Neutrophil (primary cell): ENCODE measurements at regions not wholly inside any gene's neighbourhood (a gene's known extent, or its start where the extent isn't known, plus 50 kb on each side); places are given as distances from the start of the nearest gene placed in this dataset.

Experiments used
- H3K27ac ChIP-seq: fragments of 200-600 bp; sonication (generic); 2 replicates; pipeline ENCODE4 v1.5.1; 2016; ENCODE audit warnings: mild to moderate bottlenecking, moderate library complexity
- H3K27me3 ChIP-seq: fragments of 200-600 bp; sonication (generic); 2 replicates; pipeline ENCODE4 v1.6.0; 2016; ENCODE audit warnings: mild to moderate bottlenecking
- H3K36me3 ChIP-seq: fragments of 200-600 bp; sonication (generic); 2 replicates; pipeline ENCODE4 v1.5.1; 2017
- H3K4me1 ChIP-seq, 2 experiments: fragments of 200-600 bp in 1 of 2; sonication (generic) in 1 of 2; 1 replicate in 1 of 2; 2 replicates in 1 of 2; pipeline versions ENCODE4 v1.5.1 to v1.6.1; 2013 to 2016; ENCODE audit warnings: low read depth in 1 of 2, low read length in 1 of 2, mild to moderate bottlenecking in 1 of 2, moderate library complexity in 1 of 2; ENCODE audit not compliant: control insufficient read depth in 1 of 2, insufficient read depth in 1 of 2
- H3K4me3 ChIP-seq, 2 experiments: fragments of 200-600 bp in 1 of 2; sonication (generic) in 1 of 2; 1 replicate in 1 of 2; 2 replicates in 1 of 2; pipeline ENCODE4 v1.5.1; 2013 to 2016; ENCODE audit warnings: low read depth in 1 of 2, low read length in 1 of 2, mild to moderate bottlenecking in 1 of 2, moderate library complexity in 1 of 2
- H3K9me3 ChIP-seq: fragments of 200-600 bp; sonication (generic); 2 replicates; pipeline ENCODE4 v1.5.1; 2016
- TF ChIP-seq, protein P1 (sequence below): fragments of 200-600 bp; sonication (generic); IDR thresholded peaks from 2 replicates; pipeline ENCODE4 v1.5.1; 2016; ENCODE audit warnings: antibody characterized with exemption

DNA sequence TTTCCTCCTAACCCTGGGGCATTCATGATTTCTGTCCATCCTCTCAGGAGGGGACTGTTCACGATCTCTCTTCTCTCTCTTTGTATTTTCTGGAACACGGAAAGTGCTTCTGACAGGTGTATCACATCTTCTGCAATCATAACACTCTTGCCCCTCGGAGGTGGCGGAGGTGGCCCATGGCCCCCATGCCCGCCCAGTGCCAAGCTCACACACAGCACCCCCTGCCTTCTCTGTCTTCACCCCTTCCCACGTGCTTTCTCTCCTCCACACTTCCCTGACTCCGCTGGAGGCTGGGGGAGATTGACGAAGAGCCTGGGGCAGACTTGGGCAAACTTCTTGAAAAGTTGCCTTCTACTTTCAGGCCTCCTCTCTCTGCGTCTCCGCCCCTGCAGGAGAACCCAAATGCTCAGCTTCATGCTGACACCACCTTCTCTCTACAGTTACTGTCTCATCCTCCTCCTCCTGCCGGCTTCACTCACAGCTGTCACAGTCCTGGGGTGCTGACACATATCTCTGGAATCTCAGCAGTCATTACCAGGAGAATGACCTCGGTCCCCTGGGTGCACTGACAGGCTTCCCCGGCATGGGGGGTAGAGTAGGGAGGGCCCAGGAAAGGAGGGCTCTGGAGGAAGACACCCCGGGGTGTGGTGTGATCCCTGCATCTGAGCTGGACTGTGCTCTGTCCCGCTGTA lies 127.1 kb downstream of the ENGASE start:
- peaks cover 27% of the 10 kb centered on the region for H3K27me3 ChIP-seq
- no peaks in the 10 kb centered on the region for H3K9me3 ChIP-seq
- H3K27ac ChIP-seq: no peak overlapping the region
- H3K4me3 ChIP-seq: no peak overlapping the region
- H3K36me3 ChIP-seq: no peaks in the 10 kb centered on the region
- no peaks in the 10 kb centered on the region for H3K4me1 ChIP-seq
- TF ChIP-seq, protein P1, sequence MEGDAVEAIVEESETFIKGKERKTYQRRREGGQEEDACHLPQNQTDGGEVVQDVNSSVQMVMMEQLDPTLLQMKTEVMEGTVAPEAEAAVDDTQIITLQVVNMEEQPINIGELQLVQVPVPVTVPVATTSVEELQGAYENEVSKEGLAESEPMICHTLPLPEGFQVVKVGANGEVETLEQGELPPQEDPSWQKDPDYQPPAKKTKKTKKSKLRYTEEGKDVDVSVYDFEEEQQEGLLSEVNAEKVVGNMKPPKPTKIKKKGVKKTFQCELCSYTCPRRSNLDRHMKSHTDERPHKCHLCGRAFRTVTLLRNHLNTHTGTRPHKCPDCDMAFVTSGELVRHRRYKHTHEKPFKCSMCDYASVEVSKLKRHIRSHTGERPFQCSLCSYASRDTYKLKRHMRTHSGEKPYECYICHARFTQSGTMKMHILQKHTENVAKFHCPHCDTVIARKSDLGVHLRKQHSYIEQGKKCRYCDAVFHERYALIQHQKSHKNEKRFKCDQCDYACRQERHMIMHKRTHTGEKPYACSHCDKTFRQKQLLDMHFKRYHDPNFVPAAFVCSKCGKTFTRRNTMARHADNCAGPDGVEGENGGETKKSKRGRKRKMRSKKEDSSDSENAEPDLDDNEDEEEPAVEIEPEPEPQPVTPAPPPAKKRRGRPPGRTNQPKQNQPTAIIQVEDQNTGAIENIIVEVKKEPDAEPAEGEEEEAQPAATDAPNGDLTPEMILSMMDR: no peak

DNA sequence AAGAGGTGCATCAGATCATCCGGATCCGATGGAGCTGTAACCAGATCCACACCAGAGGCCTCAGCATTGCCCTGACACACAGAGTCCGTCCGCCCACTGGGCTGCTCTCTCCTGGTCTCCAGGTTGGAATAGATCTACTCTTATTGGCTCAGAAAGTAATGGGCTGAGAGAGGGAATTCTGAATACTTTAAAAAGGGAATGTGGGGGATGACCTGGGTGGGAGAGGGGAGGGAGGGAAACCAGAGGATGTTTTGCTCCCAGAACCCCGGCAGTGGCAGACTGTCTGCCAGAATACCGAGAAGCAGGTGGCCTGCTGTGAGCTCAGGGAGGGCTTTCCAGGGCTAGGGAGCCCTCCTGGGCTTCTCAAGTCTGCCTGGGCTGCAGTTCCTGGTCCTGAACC lies 126.5 kb downstream of the ENGASE start:
- H3K4me1 ChIP-seq: no peaks in the 10 kb centered on the region
- no peak overlapping the region for H3K27ac ChIP-seq
- TF ChIP-seq, protein P1: no peak
- H3K4me3 ChIP-seq: no peak overlapping the region
- no peaks in the 10 kb centered on the region for H3K9me3 ChIP-seq
- H3K36me3 ChIP-seq: no peaks in the 10 kb centered on the region
- peaks cover 27% of the 10 kb centered on the region for H3K27me3 ChIP-seq

DNA sequence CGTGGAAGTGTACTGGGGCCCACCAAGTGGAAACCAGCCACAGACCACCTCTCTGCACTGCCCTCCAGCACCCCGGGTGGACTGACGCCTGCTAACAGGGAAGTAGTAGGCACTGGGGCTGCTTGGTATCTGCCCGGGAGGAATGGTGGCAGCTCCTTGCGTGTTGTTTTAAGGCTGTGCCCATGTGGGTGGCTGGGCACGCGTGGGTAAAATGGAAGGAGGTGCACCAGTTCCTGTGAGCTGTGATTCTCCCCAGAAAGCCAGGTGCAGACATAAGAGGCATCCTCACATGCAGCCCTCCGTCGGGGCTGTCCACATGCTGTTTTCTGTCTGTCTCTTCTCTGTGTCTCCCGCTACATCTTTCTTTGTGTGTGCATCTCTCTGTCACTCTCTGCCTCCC lies 122.3 kb downstream of the ENGASE start:
- Histone ChIP-seq H3K9me3 (no peaks in the 10 kb centered on the region), H3K27me3 (peaks cover 47% of the 10 kb centered on the region), H3K4me3 (no peak overlapping the region), H3K27ac (no peak overlapping the region), H3K36me3 (no peaks in the 10 kb centered on the region), H3K4me1 (no peaks in the 10 kb centered on the region)
- TF ChIP-seq, protein P1: no peak

DNA sequence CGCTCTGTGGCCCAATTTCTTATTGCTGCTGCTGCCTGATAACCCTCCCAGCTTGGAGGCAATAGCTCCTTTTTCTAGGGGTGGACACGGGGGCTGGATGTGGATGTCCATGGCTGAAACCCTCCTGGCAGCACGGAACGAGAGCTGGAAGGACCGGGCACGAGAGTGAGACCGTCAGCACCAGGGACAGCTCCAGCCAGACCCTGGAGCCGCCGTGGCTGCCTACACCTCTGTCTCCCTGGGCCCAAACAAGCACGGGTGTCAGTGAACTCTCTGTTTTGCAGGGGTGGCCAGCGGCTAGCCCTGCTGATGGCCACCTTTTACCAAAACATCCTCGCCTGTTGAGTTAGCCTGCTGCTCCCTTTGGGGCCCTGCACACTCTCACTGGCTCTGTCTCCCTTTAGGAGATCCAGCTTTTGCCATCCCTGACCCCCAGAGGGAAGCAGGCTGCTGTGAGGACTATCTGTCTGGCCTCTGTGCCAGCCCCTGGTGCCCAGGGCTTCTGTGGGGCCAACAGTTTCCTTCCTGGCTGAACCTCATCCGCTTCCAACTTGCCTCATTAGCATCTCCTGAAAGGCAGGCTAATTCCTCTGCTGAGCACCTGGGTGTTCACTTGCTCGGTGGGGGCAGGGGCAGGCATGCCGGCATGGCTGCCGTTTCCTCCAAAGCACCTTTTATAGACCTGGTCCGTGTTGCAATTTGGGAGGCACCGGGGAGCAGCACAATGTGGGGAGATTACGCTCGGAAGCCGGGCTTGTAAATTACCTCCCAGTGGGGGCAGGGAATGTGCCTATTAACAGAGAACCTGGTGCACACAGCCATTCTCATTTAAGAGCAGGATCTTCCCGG lies 118.1 kb downstream of the ENGASE start:
- Histone ChIP-seq H3K9me3 (no peaks in the 10 kb centered on the region), H3K27ac (no peak overlapping the region), H3K36me3 (no peaks in the 10 kb centered on the region), H3K4me3 (no peak overlapping the region), H3K27me3 (peaks cover 65% of the 10 kb centered on the region), H3K4me1 (no peaks in the 10 kb centered on the region)
- TF ChIP-seq, protein P1: no peak

DNA sequence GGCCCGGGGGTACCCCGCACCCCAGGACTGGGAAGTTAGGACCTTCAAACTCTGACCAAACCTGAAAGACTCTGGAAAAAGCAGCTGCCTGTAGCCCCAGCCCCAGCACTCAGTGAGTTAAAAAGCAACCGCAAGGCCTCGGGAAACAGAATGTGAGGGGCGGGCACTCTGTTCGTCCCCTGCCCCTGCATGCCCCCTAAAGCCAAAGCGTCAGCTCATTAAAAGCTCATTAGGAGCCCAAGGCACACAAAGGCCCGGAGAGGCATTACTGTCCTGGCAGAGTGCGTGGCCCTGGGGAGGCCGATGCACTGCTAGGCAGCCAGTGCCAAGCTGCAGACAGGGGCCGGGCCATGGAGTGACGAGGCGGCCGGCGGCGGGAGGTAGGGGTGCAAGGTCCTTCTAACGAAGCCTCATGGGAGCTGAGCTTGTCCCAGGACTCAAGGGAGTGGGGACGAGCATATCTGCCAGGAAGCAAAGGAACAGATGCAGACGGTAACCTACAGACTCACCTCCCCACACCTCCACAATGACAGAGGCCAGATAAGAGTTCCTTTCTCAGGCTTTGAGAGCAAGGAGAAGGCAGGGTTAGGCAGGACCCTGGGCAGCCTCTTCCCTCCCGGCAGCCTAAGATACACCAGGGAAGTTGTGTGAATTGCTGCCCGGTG lies 116.8 kb downstream of the ENGASE start:
- peaks cover 79% of the 10 kb centered on the region for H3K27me3 ChIP-seq
- no peak overlapping the region for H3K4me3 ChIP-seq
- no peaks in the 10 kb centered on the region for H3K4me1 ChIP-seq
- no peaks in the 10 kb centered on the region for H3K9me3 ChIP-seq
- no peaks in the 10 kb centered on the region for H3K36me3 ChIP-seq
- TF ChIP-seq, protein P1: no peak
- no peak overlapping the region for H3K27ac ChIP-seq
